GM12891 (cell line): ENCODE measurements at regions not wholly inside any gene's neighbourhood (a gene's known extent, or its start where the extent isn't known, plus 50 kb on each side); places are given as distances from the start of the nearest gene placed in this dataset.

Experiments used
- DNase-seq: peaks from one replicate; pipeline ENCODE4 v3.0.0; 2011; ENCODE audit warnings: low spot score; ENCODE audit not compliant: insufficient read length
- FAIRE-seq: peaks from 2 replicates; lab custom pipeline; 2011; peaks lifted over from hg19 to GRCh38; lab: Jason Lieb, UNC
- PAX5 ChIP-seq: IDR thresholded peaks from 2 replicates; pipeline ENCODE4 v1.6.1; 2011; ENCODE audit warnings: low read length, moderate library complexity, mild to moderate bottlenecking; ENCODE audit not compliant: insufficient read depth, severe bottlenecking
- POLR2A ChIP-seq: IDR thresholded peaks from 2 replicates; pipeline ENCODE4 v1.6.1; 2011; ENCODE audit warnings: low read depth, low read length, control low read depth
- POLR2AphosphoS5 ChIP-seq: IDR thresholded peaks from 2 replicates; pipeline ENCODE4 v1.6.1; 2011; ENCODE audit warnings: low read depth, low read length, control low read depth
- POU2F2 ChIP-seq: IDR thresholded peaks from 2 replicates; pipeline ENCODE4 v1.6.1; 2011; ENCODE audit warnings: low read depth, mild to moderate bottlenecking, control low read depth, low read length, moderate library complexity
- SPI1 ChIP-seq: IDR thresholded peaks from 2 replicates; pipeline ENCODE4 v1.6.1; 2011; ENCODE audit warnings: low read depth, low read length, control low read depth
- TAF1 ChIP-seq: IDR thresholded peaks from 2 replicates; pipeline ENCODE4 v1.6.1; 2011; ENCODE audit warnings: low read depth, low read length, control low read depth

GRCh38 chr9:14471041-14471440, 157.1 kb upstream of the NFIB start:
- TF ChIP-seq PAX5 (no peak), TAF1 (no peak), SPI1 (no peak), POLR2A (no peak), POU2F2 (no peak), POLR2AphosphoS5 (no peak)
- DNase-seq (no peak), FAIRE-seq (no peak)

DNA sequence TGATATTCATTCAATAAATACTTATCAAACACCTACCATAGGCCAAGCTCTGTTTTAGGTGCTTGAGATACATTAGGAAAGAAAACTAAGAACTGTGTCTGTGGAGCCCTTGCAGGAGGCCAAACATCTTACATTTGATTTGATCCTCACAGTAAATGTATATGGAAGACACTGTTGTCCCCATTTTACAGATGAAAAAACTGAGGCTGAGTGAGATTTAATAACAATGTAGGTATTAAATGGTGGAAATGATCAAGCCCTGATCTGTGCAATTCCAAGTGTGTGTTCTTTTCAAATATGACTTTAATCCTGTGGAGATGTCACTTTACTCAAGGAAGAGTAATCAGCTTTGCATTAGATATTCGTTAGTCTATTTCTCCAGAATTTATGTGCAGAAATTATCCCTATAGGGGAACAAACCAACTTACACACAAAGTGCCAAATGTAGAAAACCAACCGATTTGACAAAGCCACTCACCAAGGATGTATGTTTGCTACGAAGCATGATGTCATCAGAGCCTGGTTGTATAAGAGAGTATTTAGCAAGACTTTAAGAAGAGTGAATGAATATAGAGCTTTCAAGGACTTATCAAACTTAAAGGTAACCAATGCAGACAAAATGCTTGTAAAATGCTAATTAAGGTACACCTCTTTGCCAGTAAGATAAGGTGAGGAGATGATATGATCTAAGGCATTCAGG, 153.9 kb upstream of the NFIB start:
- FAIRE-seq (no peak), DNase-seq (no peak)
- TF ChIP-seq POU2F2: no peak
- TF ChIP-seq TAF1: no peak
- TF ChIP-seq SPI1: no peak
- no peak for TF ChIP-seq POLR2A
- no peak for TF ChIP-seq POLR2AphosphoS5
- no peak for TF ChIP-seq PAX5

DNA sequence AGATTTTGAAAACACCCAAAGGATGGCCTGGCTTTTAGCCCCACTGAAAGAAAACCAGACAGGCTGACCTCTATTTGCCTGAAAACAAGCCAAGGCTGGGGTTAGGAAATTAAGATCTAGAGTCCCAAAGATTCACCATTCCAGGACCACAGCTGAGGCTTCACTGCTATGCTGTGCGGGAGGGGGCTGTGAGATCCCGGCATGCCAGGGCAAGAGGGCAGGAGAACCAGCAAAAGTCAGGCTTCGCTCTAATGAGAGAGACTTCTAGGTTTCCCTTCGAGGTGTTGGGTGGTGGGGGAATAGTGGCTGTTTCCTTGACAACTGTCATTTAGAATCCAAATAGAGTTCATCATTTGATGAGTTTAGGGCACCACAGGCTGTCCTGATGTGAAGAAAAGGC, 152.9 kb upstream of the NFIB start:
- FAIRE-seq: no peak
- no peak for DNase-seq
- TF ChIP-seq POLR2AphosphoS5 (no peak), POLR2A (no peak), POU2F2 (no peak), SPI1 (no peak), TAF1 (no peak), PAX5 (no peak)

GRCh38 chr9:14466429-14466818, 152.5 kb upstream of the NFIB start:
- no peak for TF ChIP-seq POLR2AphosphoS5
- no peak for FAIRE-seq
- DNase-seq: no peak

DNA sequence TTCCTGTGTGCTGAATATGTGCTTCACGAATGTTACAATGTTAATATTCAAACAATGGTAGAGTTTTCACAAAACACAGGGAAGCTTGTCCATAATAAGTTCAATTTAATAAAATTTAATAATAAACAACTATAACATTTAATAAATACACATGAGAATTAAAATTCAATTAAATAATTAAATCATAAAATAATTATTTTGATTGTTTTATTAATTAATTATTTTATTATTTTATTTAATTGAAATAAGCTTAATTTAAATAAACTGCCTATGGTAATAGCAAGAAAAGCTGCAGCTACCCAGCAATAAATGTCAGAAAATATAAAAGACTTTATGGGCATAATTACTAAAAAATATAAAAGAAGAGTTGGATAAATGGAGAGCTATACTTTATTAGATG, 149.0 kb upstream of the NFIB start:
- no peak for FAIRE-seq
- DNase-seq: no peak
- TF ChIP-seq POLR2AphosphoS5 (no peak), PAX5 (no peak), POU2F2 (no peak), POLR2A (no peak), TAF1 (no peak), SPI1 (no peak)

- no peak for DNase-seq
- TF ChIP-seq POU2F2 (no peak), POLR2AphosphoS5 (no peak), POLR2A (no peak), PAX5 (no peak), SPI1 (no peak), TAF1 (no peak)
- FAIRE-seq: no peak
Observed at GRCh38 chr9:14455243-14455642, 141.3 kb upstream of the NFIB start.

- DNase-seq (no peak), FAIRE-seq (no peak)
- TF ChIP-seq TAF1 (no peak), POLR2A (no peak), SPI1 (no peak)
Observed at GRCh38 chr9:14453286-14453685, 139.3 kb upstream of the NFIB start.

- FAIRE-seq: no peak
- TF ChIP-seq POLR2A (no peak), TAF1 (no peak), SPI1 (no peak), POLR2AphosphoS5 (no peak), POU2F2 (no peak), PAX5 (no peak)
Observed at GRCh38 chr9:14452539-14452938, 138.6 kb upstream of the NFIB start.

GRCh38 chr9:14451949-14452348, 138.0 kb upstream of the NFIB start:
- peak; percentile 65 for FAIRE-seq
- TF ChIP-seq TAF1 (no peak), PAX5 (no peak), POLR2AphosphoS5 (no peak), SPI1 (no peak), POLR2A (no peak), POU2F2 (no peak)
- DNase-seq: no peak

More at GRCh38 chr9:14452539-14452938, 138.6 kb upstream of the NFIB start:
- DNase-seq: no peak

- FAIRE-seq (no peak), DNase-seq (no peak)
- TF ChIP-seq SPI1: no peak
- TF ChIP-seq PAX5: no peak
- no peak for TF ChIP-seq POLR2A
- no peak for TF ChIP-seq TAF1
- no peak for TF ChIP-seq POLR2AphosphoS5
- TF ChIP-seq POU2F2: no peak
Observed at GRCh38 chr9:14447103-14447502, 133.2 kb upstream of the NFIB start.

GRCh38 chr9:14445946-14446345, 132.0 kb upstream of the NFIB start:
- FAIRE-seq (no peak), DNase-seq (no peak)
- TF ChIP-seq PAX5 (no peak), POU2F2 (no peak), POLR2AphosphoS5 (no peak), SPI1 (no peak), TAF1 (no peak), POLR2A (no peak)
